ENCODE measurements at regions not wholly inside any gene's neighbourhood (a gene's known extent, or its start where the extent isn't known, plus 50 kb on each side); places are given as distances from the start of the nearest gene placed in this dataset.

- TF ChIP-seq POLR2A (IDR thresholded peaks at IDR 0.05; ENCODE audit: low read depth, low read length): no peak
- TF ChIP-seq POLR2AphosphoS5 (IDR thresholded peaks at IDR 0.05; ENCODE audit: low read depth, low read length): no peak
These were observed 188.2 kb upstream of the CIBAR2 start for GRCh38 chr16:85300406-85300968.

Measured in GM12891 (cell line).